Stomach (tissue), 4 donors: ENCODE measurements at regions not wholly inside any gene's neighbourhood (a gene's known extent, or its start where the extent isn't known, plus 50 kb on each side); places are given as distances from the start of the nearest gene placed in this dataset.
"Not testable (repeated sequence)": the region's sequence is repeated elsewhere in the genome, so short reads cannot be mapped to it uniquely, and the experiment has no call there.

Experiments used
- CTCF ChIP-seq, 7 experiments: fragments of 450-650 bp in 4 of 7; fragments of 200-600 bp in 3 of 7; sonication (generic) in 3 of 7; IDR thresholded peaks; one replicate each; pipeline ENCODE4 v1.5.1; 2016 to 2019; ENCODE audit warnings: antibody characterized with exemption in 7 of 7, control low read depth in 2 of 7, mild to moderate bottlenecking in 1 of 7
- POLR2AphosphoS5 ChIP-seq, 3 donors: sonication (generic); formaldehyde crosslinking; IDR thresholded peaks; one replicate each; pipeline ENCODE4 v1.6.1; 2016; ENCODE audit warnings: antibody characterized with exemption in 3 of 3

GRCh38 chr22:10741776-10742630 is 4786.0 kb upstream of the OR11H1 start:
- not testable (repeated sequence) for TF ChIP-seq POLR2AphosphoS5, CTCF (IDR thresholded peaks at IDR 0.05)
